ENCODE measurements at regions not wholly inside any gene's neighbourhood (a gene's known extent, or its start where the extent isn't known, plus 50 kb on each side); places are given as distances from the start of the nearest gene placed in this dataset.

DNA sequence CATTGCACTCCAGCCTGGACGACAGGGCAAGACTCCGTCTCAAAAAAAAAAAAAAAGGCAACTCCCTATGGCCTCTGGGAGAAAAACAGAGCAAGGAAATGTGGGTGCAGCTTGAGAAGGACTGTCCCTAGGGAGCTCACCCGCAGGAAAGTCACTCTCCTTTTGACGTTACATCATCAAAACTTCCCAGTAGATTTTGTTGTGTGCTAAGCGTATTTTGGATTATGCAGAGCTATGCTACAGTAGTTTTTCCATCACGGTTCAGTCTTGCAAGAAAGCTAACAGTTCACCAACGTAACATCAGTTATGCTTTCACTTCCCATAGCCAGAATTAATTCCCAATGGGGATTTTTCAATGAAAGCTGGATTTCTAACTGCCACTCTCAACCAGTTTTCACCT, 138.8 kb downstream of the HSD17B3 start:
- no peaks in the 10 kb centered on the region for H3K9me3 Mint-ChIP-seq (ENCODE audit: low read depth)
- no peaks in the 10 kb centered on the region for H3K36me3 Mint-ChIP-seq
- H3K4me3 Mint-ChIP-seq, result no peak overlapping the region
- H3K27ac Mint-ChIP-seq, result no peak overlapping the region
- H3K27me3 Mint-ChIP-seq, result peaks cover 2% of the 10 kb centered on the region
- H3K4me1 Mint-ChIP-seq (ENCODE audit: low read depth), result peaks cover 10% of the 10 kb centered on the region

GRCh38 chr9:96161819-96162218, 140.2 kb downstream of the HSD17B3 start:
- H3K4me1 Mint-ChIP-seq (ENCODE audit: low read depth), result peaks cover 16% of the 10 kb centered on the region
- H3K36me3 Mint-ChIP-seq, result no peaks in the 10 kb centered on the region

GRCh38 chr9:96160866-96161265, 141.1 kb downstream of the HSD17B3 start:
- peaks cover 16% of the 10 kb centered on the region for H3K4me1 Mint-ChIP-seq (ENCODE audit: low read depth)
- H3K27me3 Mint-ChIP-seq, result peaks cover 7% of the 10 kb centered on the region
- no peak overlapping the region for H3K27ac Mint-ChIP-seq
- H3K4me3 Mint-ChIP-seq, result no peak overlapping the region
- no peaks in the 10 kb centered on the region for H3K9me3 Mint-ChIP-seq (ENCODE audit: low read depth)
- H3K36me3 Mint-ChIP-seq, result no peaks in the 10 kb centered on the region

More at GRCh38 chr9:96161819-96162218, 140.2 kb downstream of the HSD17B3 start:
- no peaks in the 10 kb centered on the region for H3K9me3 Mint-ChIP-seq (ENCODE audit: low read depth)
- H3K4me3 Mint-ChIP-seq, result no peak overlapping the region
- no peak overlapping the region for H3K27ac Mint-ChIP-seq
- H3K27me3 Mint-ChIP-seq, result peaks cover 4% of the 10 kb centered on the region

DNA sequence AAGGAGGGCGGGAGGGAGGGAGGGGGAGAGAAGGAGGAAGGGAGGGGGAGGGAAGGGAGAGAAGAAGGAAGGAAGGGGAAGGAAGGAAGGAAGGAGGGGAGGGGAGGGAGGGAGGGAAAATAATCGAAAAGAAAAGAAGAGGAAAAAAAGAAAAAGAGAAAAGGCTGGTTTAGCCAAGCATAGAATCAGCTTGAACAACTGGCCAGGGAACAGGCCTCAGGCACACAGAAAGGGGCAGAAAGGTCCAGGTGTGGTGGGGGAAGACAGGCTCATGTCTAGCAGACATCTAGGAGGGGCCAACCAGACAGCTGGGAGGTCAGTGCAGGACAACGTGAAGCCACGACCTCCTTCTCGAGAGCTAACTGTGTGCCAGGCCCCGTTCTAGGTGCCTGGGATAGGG, 141.8 kb downstream of the HSD17B3 start:
- peaks cover 7% of the 10 kb centered on the region for H3K27me3 Mint-ChIP-seq

GRCh38 chr9:96159596-96159995, 142.4 kb downstream of the HSD17B3 start:
- H3K4me1 Mint-ChIP-seq (ENCODE audit: low read depth), result peaks cover 16% of the 10 kb centered on the region
- H3K27ac Mint-ChIP-seq, result no peak overlapping the region

More for the DNA sequence above, 141.8 kb downstream of the HSD17B3 start:
- Mint-ChIP-seq H3K9me3 (ENCODE audit: low read depth) (no peaks in the 10 kb centered on the region), H3K27ac (no peak overlapping the region), H3K4me1 (ENCODE audit: low read depth) (peaks cover 16% of the 10 kb centered on the region), H3K36me3 (no peaks in the 10 kb centered on the region), H3K4me3 (no peak overlapping the region)

DNA sequence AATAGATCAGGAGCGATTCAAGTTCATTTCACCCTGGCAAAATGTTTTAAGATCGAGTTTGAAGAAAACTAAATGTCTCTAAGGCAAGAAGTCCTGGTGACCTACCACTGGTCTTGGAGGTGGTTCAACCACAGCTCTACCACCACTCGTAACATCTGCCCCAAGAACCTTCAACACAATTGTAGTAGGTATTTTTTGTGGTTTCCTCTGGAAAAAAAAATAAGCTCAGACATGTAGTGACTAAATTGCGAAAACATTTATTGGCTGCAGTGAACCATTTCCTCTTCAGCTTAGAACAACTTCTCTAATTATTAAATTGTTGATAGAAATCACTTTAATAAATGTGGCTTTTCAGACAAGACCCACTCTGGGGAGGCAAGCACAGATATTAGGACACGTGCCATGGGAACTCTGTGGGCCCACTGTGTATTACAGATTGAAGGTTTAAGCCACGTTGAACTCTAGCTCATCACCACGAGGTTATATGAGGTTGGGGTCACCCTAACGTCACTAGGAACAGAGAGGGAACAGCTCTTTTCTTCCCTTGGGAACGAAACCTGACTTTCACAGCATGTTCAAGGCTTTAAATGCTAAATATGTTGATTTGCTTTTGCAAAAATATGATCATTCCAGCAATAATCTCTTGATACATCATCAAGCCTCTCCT, 142.9 kb downstream of the HSD17B3 start:
- peaks cover 8% of the 10 kb centered on the region for H3K27me3 Mint-ChIP-seq
- H3K36me3 Mint-ChIP-seq, result no peaks in the 10 kb centered on the region
- H3K4me1 Mint-ChIP-seq (ENCODE audit: low read depth), result peaks cover 16% of the 10 kb centered on the region
- H3K4me3 Mint-ChIP-seq, result no peak overlapping the region
- no peak overlapping the region for H3K27ac Mint-ChIP-seq
- H3K9me3 Mint-ChIP-seq (ENCODE audit: low read depth), result no peaks in the 10 kb centered on the region

More at GRCh38 chr9:96159596-96159995, 142.4 kb downstream of the HSD17B3 start:
- peaks cover 7% of the 10 kb centered on the region for H3K27me3 Mint-ChIP-seq
- H3K4me3 Mint-ChIP-seq, result no peak overlapping the region
- no peaks in the 10 kb centered on the region for H3K36me3 Mint-ChIP-seq
- no peaks in the 10 kb centered on the region for H3K9me3 Mint-ChIP-seq (ENCODE audit: low read depth)

DNA sequence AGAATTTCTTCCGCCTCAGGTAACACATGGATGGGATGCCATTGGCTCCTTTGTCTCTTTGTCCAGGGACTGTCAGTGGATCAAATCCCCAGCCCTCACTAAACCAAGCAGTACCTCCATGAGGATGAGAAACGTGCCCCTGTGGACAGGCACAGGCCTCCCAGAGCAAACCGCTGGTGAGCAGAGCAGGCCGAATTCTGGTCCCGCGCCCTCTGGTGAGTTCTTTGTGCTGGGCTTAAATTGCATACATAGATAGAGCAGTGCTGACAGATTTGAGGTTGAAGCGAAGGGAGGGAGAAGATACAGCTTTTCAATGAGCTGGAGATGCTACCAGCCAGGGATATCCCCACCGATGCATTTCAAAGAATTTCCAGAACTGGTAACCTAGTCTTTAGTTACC, 143.8 kb downstream of the HSD17B3 start:
- Mint-ChIP-seq H3K27me3 (peaks cover 8% of the 10 kb centered on the region), H3K36me3 (no peaks in the 10 kb centered on the region), H3K4me1 (ENCODE audit: low read depth) (peaks cover 16% of the 10 kb centered on the region), H3K27ac (no peak overlapping the region), H3K9me3 (ENCODE audit: low read depth) (no peaks in the 10 kb centered on the region), H3K4me3 (no peak overlapping the region)

DNA sequence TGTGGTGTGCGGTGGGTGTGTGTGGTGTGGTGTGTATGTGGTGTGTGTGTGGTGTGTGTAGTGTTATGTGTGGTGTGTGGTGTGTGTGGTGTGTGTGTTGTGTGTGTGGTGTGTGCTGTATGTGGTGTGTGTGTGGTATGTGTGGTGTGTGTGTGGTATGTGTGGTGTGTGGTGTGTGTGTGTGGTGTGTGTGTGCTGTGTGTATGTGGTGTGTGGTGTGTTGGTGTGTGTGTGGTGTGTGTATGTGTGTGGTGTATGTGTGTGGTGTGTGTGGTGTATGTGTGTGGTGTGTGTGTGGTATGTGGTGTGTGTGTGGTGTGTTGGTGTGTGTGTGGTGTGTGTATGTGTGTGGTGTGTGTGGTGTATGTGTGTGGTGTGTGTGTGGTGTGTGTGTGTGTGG, 144.3 kb downstream of the HSD17B3 start:
- Mint-ChIP-seq H3K9me3 (ENCODE audit: low read depth) (no peaks in the 10 kb centered on the region), H3K4me1 (ENCODE audit: low read depth) (peaks cover 16% of the 10 kb centered on the region), H3K36me3 (no peaks in the 10 kb centered on the region), H3K4me3 (no peak overlapping the region), H3K27me3 (peaks cover 8% of the 10 kb centered on the region), H3K27ac (no peak overlapping the region)

DNA sequence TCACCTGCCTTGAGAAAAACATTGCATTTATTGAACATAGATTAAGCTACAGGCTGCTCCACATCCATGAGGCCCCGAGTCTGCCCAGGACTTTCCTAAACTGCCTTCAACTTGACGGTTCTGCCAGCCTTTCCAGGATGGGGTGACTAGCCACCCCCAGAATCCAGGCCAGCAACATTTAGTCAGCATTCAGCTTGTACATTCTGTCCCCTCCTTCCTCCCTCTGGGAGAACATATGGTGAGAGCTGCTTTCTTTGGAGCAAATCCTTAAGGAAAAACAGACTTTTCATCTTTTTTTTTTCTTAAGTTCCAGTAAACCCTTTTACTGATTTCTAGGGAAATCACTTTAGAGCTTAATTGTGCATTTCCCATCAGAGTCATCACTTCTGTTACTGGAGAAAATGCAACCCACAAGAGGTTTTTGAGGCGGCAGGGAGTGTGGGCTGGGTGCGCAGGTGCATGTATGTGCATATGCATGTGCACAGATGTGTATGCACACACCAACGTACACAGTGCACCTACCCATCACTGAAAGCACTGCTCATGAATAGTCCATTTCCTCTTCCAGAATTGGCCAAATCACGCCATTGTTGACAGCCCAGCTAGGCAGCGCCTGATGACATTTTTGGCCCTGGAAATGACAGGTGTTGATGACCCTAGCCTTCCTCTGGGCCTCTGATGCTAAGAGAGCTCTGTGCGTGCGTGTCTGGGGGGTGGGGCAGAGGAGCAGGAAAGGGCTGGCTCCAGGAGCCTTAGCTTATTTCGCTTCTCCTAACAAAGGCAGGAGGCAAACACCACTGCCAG, 145.6 kb downstream of the HSD17B3 start:
- H3K27ac Mint-ChIP-seq, result no peak overlapping the region
- peaks cover 19% of the 10 kb centered on the region for H3K4me1 Mint-ChIP-seq (ENCODE audit: low read depth)
- H3K27me3 Mint-ChIP-seq, result peaks cover 8% of the 10 kb centered on the region
- no peaks in the 10 kb centered on the region for H3K9me3 Mint-ChIP-seq (ENCODE audit: low read depth)
- H3K36me3 Mint-ChIP-seq, result no peaks in the 10 kb centered on the region
- no peak overlapping the region for H3K4me3 Mint-ChIP-seq

GRCh38 chr9:96154081-96154480, 147.9 kb downstream of the HSD17B3 start:
- no peaks in the 10 kb centered on the region for H3K36me3 Mint-ChIP-seq
- H3K27me3 Mint-ChIP-seq, result peaks cover 9% of the 10 kb centered on the region
- H3K4me3 Mint-ChIP-seq, result no peak overlapping the region
- H3K9me3 Mint-ChIP-seq (ENCODE audit: low read depth), result no peaks in the 10 kb centered on the region
- peaks cover 35% of the 10 kb centered on the region for H3K4me1 Mint-ChIP-seq (ENCODE audit: low read depth)
- H3K27ac Mint-ChIP-seq, result no peak overlapping the region

DNA sequence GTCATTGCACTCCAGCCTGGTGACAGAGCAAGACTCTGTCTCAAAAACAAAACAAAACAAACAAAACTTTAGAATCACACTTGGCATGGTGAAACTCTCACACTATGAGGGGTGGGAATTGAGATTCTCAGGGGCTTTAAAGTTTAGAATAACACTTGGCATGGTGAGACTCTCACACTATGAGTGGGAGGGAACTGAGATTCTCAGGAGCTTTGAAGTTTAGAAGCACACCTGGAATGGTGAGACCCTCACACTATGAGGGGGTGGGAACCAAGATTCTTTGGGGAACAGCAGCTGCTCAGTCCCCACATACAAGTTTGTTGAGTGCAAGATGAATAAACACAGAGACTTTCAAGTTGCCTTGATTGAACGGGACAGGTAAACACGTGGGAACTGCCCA, 149.4 kb downstream of the HSD17B3 start:
- Mint-ChIP-seq H3K4me1 (ENCODE audit: low read depth) (peaks cover 25% of the 10 kb centered on the region), H3K36me3 (no peaks in the 10 kb centered on the region), H3K27me3 (peaks cover 12% of the 10 kb centered on the region), H3K4me3 (no peak overlapping the region), H3K27ac (no peak overlapping the region), H3K9me3 (ENCODE audit: low read depth) (no peaks in the 10 kb centered on the region)

DNA sequence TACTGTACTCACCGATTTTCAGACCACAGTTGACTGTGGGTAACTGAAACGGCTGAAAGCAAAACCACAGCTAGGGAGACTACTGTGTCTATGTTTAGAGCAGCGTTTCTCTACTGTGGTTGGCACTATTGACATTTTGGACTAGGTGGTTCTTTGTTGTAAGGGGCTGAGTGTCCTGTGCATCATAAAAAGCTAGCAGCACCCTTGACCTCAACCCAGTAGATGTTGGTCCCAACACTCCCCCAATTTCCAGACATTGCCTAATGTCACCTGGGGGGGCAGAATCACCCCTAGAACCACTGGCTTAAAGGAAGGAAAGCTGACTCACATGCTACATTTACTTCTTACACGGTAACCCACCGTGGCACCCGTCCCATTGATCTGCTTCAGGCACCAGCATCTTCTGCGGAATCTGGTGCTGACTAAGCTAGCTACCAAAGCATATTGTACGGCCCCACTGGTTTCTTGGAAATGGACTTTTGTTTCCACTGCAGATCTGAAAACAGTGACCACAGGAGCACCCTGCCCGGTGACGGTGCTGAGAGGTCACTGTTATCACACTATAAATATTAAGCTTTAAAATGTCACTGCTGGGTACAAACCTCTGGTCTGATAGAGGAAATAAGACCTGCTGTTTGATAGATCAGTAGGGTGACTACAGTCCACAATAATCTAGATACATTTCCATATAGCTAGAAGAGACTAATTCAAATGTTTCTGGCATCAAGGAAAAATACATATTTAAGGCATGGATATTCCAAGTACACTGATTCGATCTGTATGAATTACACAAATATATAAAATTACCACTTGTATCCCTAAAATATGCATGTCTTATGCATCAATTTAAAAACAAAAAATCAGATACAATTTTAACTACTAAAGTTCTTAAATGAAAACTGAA, 151.4 kb downstream of the HSD17B3 start:
- peaks cover 15% of the 10 kb centered on the region for H3K27me3 Mint-ChIP-seq
- peaks cover 29% of the 10 kb centered on the region for H3K4me1 Mint-ChIP-seq (ENCODE audit: low read depth)
- H3K36me3 Mint-ChIP-seq, result no peaks in the 10 kb centered on the region
- no peaks in the 10 kb centered on the region for H3K9me3 Mint-ChIP-seq (ENCODE audit: low read depth)
- H3K4me3 Mint-ChIP-seq, result peak overlapping the region; percentile 78
- H3K27ac Mint-ChIP-seq, result peak overlapping the region; percentile 51

DNA sequence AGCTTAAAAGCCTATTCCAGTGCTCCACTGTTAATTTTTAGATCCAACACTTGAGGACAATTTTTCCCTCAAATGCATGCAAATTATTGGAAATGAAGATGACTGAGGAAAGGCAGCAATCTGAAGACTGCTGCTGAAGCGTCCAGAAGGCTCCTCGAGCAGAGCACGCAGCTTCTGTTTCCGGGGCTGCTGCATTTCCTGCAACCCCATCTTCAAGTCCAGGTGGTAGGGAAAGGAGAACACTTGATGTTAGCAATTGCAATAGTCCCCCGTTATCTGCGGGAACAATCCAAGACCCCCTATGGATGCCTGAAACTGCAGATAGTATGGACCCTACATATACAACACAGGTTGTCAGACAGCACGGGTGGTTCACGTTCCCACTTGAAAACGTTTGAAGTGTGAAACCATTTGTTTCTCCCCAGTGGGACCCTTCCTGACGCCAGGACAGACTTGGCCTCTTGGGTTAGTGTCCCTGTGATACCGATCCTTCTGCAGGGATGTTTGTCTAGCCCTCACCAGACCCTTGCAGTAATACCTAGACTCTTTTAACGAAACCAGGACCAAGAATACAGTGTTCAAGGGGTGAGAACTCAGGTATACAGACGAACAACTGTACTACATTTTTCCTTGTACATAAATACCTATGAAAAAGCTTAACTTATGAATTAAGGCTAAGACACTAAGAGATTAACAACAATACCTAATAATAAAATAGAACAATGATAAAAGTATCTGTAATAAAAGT, 152.3 kb downstream of the HSD17B3 start:
- Mint-ChIP-seq H3K4me3 (peak overlapping the region; percentile 78), H3K36me3 (no peaks in the 10 kb centered on the region), H3K27ac (peak overlapping the region; percentile 65), H3K9me3 (ENCODE audit: low read depth) (no peaks in the 10 kb centered on the region), H3K27me3 (peaks cover 15% of the 10 kb centered on the region), H3K4me1 (ENCODE audit: low read depth) (peaks cover 29% of the 10 kb centered on the region)
